Activated naive CD8-positive, alpha-beta T cell (primary cell): ENCODE measurements at regions not wholly inside any gene's neighbourhood (a gene's known extent, or its start where the extent isn't known, plus 50 kb on each side); places are given as distances from the start of the nearest gene placed in this dataset.
A peak's percentile ranks its signal among the peaks of the same experiment; 100 is the strongest.
"Not testable (repeated sequence)": the region's sequence is repeated elsewhere in the genome, so short reads cannot be mapped to it uniquely, and the experiment has no call there.

Experiments
- H3K27ac Mint-ChIP-seq: one replicate; pipeline ENCODE4 v1.8.0; 2021; ENCODE audit warnings: mixed read lengths
- H3K27me3 Mint-ChIP-seq: one replicate; pipeline ENCODE4 v1.8.0; 2021; ENCODE audit warnings: mixed read lengths
- H3K36me3 Mint-ChIP-seq: one replicate; pipeline ENCODE4 v1.8.0; 2021; ENCODE audit warnings: mixed read lengths
- H3K4me1 Mint-ChIP-seq: one replicate; pipeline ENCODE4 v1.8.0; 2021; ENCODE audit warnings: low read depth, mixed read lengths
- H3K4me3 Mint-ChIP-seq: one replicate; pipeline ENCODE4 v1.8.0; 2021; ENCODE audit warnings: mild to moderate bottlenecking, mixed read lengths
- H3K9me3 Mint-ChIP-seq: one replicate; pipeline ENCODE4 v1.8.0; 2021; ENCODE audit warnings: low read depth, mixed read lengths

GRCh38 chr6:28661097-28661713 is 135.5 kb downstream of the GPX5 start:
- H3K36me3 Mint-ChIP-seq: peaks cover 2% of the 10 kb centered on the region
- no peak overlapping the region for H3K4me3 Mint-ChIP-seq
- H3K4me1 Mint-ChIP-seq: peaks cover 23% of the 10 kb centered on the region
- H3K9me3 Mint-ChIP-seq: no peaks in the 10 kb centered on the region
- H3K27ac Mint-ChIP-seq: no peak overlapping the region
- H3K27me3 Mint-ChIP-seq: peaks cover 50% of the 10 kb centered on the region

- Mint-ChIP-seq H3K36me3 (peaks cover 2% of the 10 kb centered on the region), H3K9me3 (no peaks in the 10 kb centered on the region)
Observed at GRCh38 chr6:28664870-28665396, 139.3 kb downstream of the GPX5 start.

GRCh38 chr6:28673417-28673786 is 147.7 kb downstream of the GPX5 start:
- H3K27me3 Mint-ChIP-seq: peaks cover 57% of the 10 kb centered on the region
- no peaks in the 10 kb centered on the region for H3K36me3 Mint-ChIP-seq
- H3K9me3 Mint-ChIP-seq: no peaks in the 10 kb centered on the region
- H3K27ac Mint-ChIP-seq: no peak overlapping the region
- H3K4me1 Mint-ChIP-seq: peaks cover 11% of the 10 kb centered on the region
- no peak overlapping the region for H3K4me3 Mint-ChIP-seq

More at GRCh38 chr6:28664870-28665396, 139.3 kb downstream of the GPX5 start:
- Mint-ChIP-seq H3K27me3 (peaks cover 33% of the 10 kb centered on the region), H3K4me3 (no peak overlapping the region), H3K4me1 (no peaks in the 10 kb centered on the region), H3K27ac (no peak overlapping the region)

- no peaks in the 10 kb centered on the region for H3K9me3 Mint-ChIP-seq
- peaks cover 11% of the 10 kb centered on the region for H3K4me1 Mint-ChIP-seq
- H3K4me3 Mint-ChIP-seq: peak overlapping the region; percentile 84
- H3K27me3 Mint-ChIP-seq: peaks cover 56% of the 10 kb centered on the region
- peak overlapping the region; percentile 88 for H3K27ac Mint-ChIP-seq
- H3K36me3 Mint-ChIP-seq: no peaks in the 10 kb centered on the region
Observed at GRCh38 chr6:28673787-28674671, 148.3 kb downstream of the GPX5 start.

GRCh38 chr6:28675600-28675999 is 149.9 kb downstream of the GPX5 start:
- Mint-ChIP-seq H3K27me3 (peaks cover 56% of the 10 kb centered on the region), H3K36me3 (no peaks in the 10 kb centered on the region), H3K9me3 (no peaks in the 10 kb centered on the region), H3K4me1 (peaks cover 11% of the 10 kb centered on the region), H3K4me3 (no peak overlapping the region), H3K27ac (no peak overlapping the region)

GRCh38 chr6:28682542-28682941 is 156.9 kb downstream of the GPX5 start:
- Mint-ChIP-seq H3K36me3 (no peaks in the 10 kb centered on the region), H3K27me3 (peaks cover 57% of the 10 kb centered on the region), H3K4me1 (peaks cover 8% of the 10 kb centered on the region), H3K4me3 (no peak overlapping the region), H3K9me3 (no peaks in the 10 kb centered on the region), H3K27ac (no peak overlapping the region)

- not testable (repeated sequence) for H3K9me3 Mint-ChIP-seq, H3K4me1 Mint-ChIP-seq, H3K27ac Mint-ChIP-seq, H3K36me3 Mint-ChIP-seq, H3K4me3 Mint-ChIP-seq
- H3K27me3 Mint-ChIP-seq: peaks cover 58% of the 10 kb centered on the region
Observed at GRCh38 chr6:28682956-28683685, 157.4 kb downstream of the GPX5 start.

GRCh38 chr6:28683945-28684538 is 158.4 kb downstream of the GPX5 start:
- Mint-ChIP-seq H3K4me3 (no peak overlapping the region), H3K36me3 (no peaks in the 10 kb centered on the region), H3K4me1 (peaks cover 8% of the 10 kb centered on the region), H3K9me3 (no peaks in the 10 kb centered on the region), H3K27me3 (peaks cover 59% of the 10 kb centered on the region), H3K27ac (no peak overlapping the region)

- H3K4me3 Mint-ChIP-seq: not testable (repeated sequence)
Observed at GRCh38 chr6:28685960-28686359, 160.3 kb downstream of the GPX5 start.

GRCh38 chr6:28686446-28687027 is 160.9 kb downstream of the GPX5 start:
- H3K27me3 Mint-ChIP-seq: peaks cover 73% of the 10 kb centered on the region
- H3K4me3 Mint-ChIP-seq, H3K27ac Mint-ChIP-seq, H3K36me3 Mint-ChIP-seq, H3K9me3 Mint-ChIP-seq, H3K4me1 Mint-ChIP-seq: not testable (repeated sequence)

More at GRCh38 chr6:28685960-28686359, 160.3 kb downstream of the GPX5 start:
- H3K9me3 Mint-ChIP-seq, H3K27ac Mint-ChIP-seq, H3K36me3 Mint-ChIP-seq, H3K4me1 Mint-ChIP-seq: not testable (repeated sequence)
- H3K27me3 Mint-ChIP-seq: peaks cover 69% of the 10 kb centered on the region

- H3K27ac Mint-ChIP-seq, H3K4me1 Mint-ChIP-seq, H3K4me3 Mint-ChIP-seq, H3K36me3 Mint-ChIP-seq, H3K9me3 Mint-ChIP-seq: not testable (repeated sequence)
- H3K27me3 Mint-ChIP-seq: peaks cover 68% of the 10 kb centered on the region
Observed at GRCh38 chr6:28687309-28687981, 161.8 kb downstream of the GPX5 start.

GRCh38 chr6:28691991-28692390 is 166.3 kb downstream of the GPX5 start:
- not testable (repeated sequence) for H3K27ac Mint-ChIP-seq, H3K9me3 Mint-ChIP-seq, H3K36me3 Mint-ChIP-seq, H3K4me3 Mint-ChIP-seq
- H3K4me1 Mint-ChIP-seq: peaks cover 20% of the 10 kb centered on the region
- peaks cover 81% of the 10 kb centered on the region for H3K27me3 Mint-ChIP-seq

- Mint-ChIP-seq H3K4me3 (no peak overlapping the region), H3K9me3 (no peaks in the 10 kb centered on the region), H3K27me3 (peaks cover 79% of the 10 kb centered on the region), H3K27ac (no peak overlapping the region), H3K36me3 (peaks cover 2% of the 10 kb centered on the region), H3K4me1 (peaks cover 20% of the 10 kb centered on the region)
Observed at GRCh38 chr6:28693033-28693750, 167.5 kb downstream of the GPX5 start.
